ENCODE measurements at regions not wholly inside any gene's neighbourhood (a gene's known extent, or its start where the extent isn't known, plus 50 kb on each side); places are given as distances from the start of the nearest gene placed in this dataset.

DNA sequence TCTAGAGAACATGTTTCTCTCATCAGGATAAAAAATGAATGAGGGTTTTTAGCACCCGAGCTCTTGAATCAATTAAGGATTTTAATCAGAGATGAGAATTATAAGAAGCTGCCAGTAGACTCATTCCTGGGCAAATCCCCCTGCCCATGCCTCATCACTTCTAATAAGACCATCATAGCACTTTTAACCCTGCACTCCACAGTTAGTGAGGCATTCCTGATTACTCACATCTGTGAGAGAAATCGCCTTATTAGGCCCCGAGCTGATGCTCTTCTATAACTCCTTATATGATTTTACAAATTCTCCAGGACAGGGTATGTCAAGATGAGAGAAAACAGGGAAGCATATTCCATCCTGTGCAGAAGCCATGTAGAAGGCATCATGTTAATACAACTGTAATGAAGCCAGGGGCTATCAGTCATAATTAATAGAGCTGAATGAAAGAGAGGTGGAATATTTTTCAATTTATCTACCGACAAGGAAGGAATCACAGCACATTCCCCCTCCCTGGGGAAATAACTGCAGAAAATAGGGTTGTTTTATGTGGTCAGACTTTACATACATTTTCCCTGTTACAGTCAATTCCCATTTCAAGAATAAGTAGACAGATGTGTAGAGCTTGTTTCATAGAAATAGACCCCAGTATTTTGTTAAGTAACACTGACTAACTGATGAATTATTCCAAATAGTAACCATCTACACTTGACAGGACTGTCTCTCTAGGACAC lies 272.7 kb downstream of the HHIPL2 start:
- Histone ChIP-seq H3K4me3 (ENCODE audit: low read depth, low read length) (no peak overlapping the region), H3K36me3 (ENCODE audit: control insufficient read depth in 2 of 2, insufficient read depth in 1 of 2, low read length in 2 of 2) (no peaks in the 10 kb centered on the region), H3K9me3 (ENCODE audit: control insufficient read depth, insufficient read depth, low read depth, low read length) (no peaks in the 10 kb centered on the region), H3K27ac (ENCODE audit: extremely low read depth, low read depth, low read length) (no peak overlapping the region), H3K4me1 (ENCODE audit: control insufficient read depth, insufficient read depth, low read length) (no peaks in the 10 kb centered on the region)
- TF ChIP-seq, protein P1, sequence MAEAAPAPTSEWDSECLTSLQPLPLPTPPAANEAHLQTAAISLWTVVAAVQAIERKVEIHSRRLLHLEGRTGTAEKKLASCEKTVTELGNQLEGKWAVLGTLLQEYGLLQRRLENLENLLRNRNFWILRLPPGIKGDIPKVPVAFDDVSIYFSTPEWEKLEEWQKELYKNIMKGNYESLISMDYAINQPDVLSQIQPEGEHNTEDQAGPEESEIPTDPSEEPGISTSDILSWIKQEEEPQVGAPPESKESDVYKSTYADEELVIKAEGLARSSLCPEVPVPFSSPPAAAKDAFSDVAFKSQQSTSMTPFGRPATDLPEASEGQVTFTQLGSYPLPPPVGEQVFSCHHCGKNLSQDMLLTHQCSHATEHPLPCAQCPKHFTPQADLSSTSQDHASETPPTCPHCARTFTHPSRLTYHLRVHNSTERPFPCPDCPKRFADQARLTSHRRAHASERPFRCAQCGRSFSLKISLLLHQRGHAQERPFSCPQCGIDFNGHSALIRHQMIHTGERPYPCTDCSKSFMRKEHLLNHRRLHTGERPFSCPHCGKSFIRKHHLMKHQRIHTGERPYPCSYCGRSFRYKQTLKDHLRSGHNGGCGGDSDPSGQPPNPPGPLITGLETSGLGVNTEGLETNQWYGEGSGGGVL (tag by site-specific recombination; IDR thresholded peaks at IDR 0.05) = no peak
- TF ChIP-seq ZNF624 (tag by site-specific recombination; IDR thresholded peaks at IDR 0.05) (no peak), ZNF670 (tag by site-specific recombination; IDR thresholded peaks at IDR 0.05; ENCODE audit: low read depth) (no peak), ZNF76 (tag by site-specific recombination; IDR thresholded peaks at IDR 0.05; ENCODE audit: borderline replicate concordance, low read depth) (no peak), SALL2 (tag by site-specific recombination; IDR thresholded peaks at IDR 0.05; ENCODE audit: borderline replicate concordance) (no peak), ZNF623 (tag by site-specific recombination; IDR thresholded peaks at IDR 0.05) (no peak), ZNF24 (tag by site-specific recombination; IDR thresholded peaks at IDR 0.05) (no peak), ZNF768 (tag by site-specific recombination; IDR thresholded peaks at IDR 0.05) (no peak), RBAK (tag by site-specific recombination; IDR thresholded peaks at IDR 0.05) (no peak)
- TF ChIP-seq, protein P2, sequence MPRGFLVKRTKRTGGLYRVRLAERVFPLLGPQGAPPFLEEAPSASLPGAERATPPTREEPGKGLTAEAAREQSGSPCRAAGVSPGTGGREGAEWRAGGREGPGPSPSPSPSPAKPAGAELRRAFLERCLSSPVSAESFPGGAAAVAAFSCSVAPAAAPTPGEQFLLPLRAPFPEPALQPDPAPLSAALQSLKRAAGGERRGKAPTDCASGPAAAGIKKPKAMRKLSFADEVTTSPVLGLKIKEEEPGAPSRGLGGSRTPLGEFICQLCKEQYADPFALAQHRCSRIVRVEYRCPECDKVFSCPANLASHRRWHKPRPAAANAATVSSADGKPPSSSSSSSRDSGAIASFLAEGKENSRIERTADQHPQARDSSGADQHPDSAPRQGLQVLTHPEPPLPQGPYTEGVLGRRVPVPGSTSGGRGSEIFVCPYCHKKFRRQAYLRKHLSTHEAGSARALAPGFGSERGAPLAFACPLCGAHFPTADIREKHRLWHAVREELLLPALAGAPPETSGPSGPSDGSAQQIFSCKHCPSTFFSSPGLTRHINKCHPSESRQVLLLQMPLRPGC (tag by site-specific recombination; IDR thresholded peaks at IDR 0.05) = no peak
- CTCF ChIA-PET = interaction anchor here (1.2 kb wide), 1 partner anchor 180 kb away, joined by 4 read pairs; no protein-coding TSS in a partner anchor
- POLR2A ChIA-PET = no interaction called here

DNA sequence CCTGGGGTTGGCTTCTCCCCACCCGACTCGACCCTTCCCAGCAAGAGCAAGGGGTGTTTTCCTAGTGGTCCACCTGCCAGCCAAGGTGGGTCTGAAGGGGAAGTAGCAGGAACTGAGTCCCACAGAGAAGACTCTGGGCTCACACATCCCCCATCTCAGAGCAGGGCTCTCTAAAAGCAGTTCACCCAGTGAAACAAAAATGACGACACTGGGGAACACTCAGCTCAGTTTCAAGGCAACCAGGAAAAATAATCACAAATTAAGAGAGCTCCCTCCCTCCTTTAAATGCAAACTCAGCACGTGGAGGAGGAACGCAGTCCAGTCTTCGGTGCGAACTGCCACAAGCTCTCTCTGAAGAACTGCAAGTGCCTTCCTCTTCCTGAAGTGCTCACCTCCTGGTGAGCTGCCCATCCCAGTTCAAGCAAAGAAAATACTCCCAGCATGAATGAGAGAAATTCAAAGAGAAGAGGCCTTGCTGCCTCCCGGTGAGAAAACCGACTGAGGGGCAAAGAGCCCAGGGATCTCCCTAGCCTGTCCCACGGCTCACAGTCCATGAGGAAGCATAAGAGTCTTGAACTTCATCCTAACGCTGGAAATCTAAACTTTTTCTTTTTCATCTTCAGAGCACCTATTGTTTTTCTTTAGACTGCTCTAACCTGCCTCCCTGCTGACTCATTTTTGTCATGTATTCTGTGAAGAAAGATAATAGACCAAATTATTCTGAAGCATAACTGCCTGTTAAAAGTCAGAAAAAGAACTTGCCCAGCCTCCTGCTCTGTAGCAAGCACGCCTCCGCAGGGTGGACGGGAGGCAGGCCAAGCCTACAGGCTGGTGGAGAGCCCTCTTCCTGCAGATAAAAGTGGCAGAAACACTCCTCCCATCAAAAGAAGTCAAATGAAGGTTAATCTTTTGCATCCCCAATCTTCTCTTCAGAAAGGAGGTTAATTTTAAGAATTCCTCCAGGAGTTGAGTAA lies 281.4 kb downstream of the HHIPL2 start:
- no peaks in the 10 kb centered on the region for H3K9me3 ChIP-seq (ENCODE audit: control insufficient read depth, insufficient read depth, low read depth, low read length)
- H3K4me1 ChIP-seq (ENCODE audit: control insufficient read depth, insufficient read depth, low read length) = peaks cover 8% of the 10 kb centered on the region
- H3K27ac ChIP-seq (ENCODE audit: extremely low read depth, low read depth, low read length) = peak overlapping the region; percentile 34
- CTCF ChIA-PET = no interaction called here
- no peak overlapping the region for H3K4me3 ChIP-seq (ENCODE audit: low read depth, low read length)
- H3K36me3 ChIP-seq (ENCODE audit: control insufficient read depth in 2 of 2, insufficient read depth in 1 of 2, low read length in 2 of 2) = no peaks in the 10 kb centered on the region
- POLR2A ChIA-PET = no interaction called here
- TF ChIP-seq, protein P3, sequence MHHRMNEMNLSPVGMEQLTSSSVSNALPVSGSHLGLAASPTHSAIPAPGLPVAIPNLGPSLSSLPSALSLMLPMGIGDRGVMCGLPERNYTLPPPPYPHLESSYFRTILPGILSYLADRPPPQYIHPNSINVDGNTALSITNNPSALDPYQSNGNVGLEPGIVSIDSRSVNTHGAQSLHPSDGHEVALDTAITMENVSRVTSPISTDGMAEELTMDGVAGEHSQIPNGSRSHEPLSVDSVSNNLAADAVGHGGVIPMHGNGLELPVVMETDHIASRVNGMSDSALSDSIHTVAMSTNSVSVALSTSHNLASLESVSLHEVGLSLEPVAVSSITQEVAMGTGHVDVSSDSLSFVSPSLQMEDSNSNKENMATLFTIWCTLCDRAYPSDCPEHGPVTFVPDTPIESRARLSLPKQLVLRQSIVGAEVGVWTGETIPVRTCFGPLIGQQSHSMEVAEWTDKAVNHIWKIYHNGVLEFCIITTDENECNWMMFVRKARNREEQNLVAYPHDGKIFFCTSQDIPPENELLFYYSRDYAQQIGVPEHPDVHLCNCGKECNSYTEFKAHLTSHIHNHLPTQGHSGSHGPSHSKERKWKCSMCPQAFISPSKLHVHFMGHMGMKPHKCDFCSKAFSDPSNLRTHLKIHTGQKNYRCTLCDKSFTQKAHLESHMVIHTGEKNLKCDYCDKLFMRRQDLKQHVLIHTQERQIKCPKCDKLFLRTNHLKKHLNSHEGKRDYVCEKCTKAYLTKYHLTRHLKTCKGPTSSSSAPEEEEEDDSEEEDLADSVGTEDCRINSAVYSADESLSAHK (tag by site-specific recombination; IDR thresholded peaks at IDR 0.05) = peak; percentile 64
- TF ChIP-seq, protein P4, sequence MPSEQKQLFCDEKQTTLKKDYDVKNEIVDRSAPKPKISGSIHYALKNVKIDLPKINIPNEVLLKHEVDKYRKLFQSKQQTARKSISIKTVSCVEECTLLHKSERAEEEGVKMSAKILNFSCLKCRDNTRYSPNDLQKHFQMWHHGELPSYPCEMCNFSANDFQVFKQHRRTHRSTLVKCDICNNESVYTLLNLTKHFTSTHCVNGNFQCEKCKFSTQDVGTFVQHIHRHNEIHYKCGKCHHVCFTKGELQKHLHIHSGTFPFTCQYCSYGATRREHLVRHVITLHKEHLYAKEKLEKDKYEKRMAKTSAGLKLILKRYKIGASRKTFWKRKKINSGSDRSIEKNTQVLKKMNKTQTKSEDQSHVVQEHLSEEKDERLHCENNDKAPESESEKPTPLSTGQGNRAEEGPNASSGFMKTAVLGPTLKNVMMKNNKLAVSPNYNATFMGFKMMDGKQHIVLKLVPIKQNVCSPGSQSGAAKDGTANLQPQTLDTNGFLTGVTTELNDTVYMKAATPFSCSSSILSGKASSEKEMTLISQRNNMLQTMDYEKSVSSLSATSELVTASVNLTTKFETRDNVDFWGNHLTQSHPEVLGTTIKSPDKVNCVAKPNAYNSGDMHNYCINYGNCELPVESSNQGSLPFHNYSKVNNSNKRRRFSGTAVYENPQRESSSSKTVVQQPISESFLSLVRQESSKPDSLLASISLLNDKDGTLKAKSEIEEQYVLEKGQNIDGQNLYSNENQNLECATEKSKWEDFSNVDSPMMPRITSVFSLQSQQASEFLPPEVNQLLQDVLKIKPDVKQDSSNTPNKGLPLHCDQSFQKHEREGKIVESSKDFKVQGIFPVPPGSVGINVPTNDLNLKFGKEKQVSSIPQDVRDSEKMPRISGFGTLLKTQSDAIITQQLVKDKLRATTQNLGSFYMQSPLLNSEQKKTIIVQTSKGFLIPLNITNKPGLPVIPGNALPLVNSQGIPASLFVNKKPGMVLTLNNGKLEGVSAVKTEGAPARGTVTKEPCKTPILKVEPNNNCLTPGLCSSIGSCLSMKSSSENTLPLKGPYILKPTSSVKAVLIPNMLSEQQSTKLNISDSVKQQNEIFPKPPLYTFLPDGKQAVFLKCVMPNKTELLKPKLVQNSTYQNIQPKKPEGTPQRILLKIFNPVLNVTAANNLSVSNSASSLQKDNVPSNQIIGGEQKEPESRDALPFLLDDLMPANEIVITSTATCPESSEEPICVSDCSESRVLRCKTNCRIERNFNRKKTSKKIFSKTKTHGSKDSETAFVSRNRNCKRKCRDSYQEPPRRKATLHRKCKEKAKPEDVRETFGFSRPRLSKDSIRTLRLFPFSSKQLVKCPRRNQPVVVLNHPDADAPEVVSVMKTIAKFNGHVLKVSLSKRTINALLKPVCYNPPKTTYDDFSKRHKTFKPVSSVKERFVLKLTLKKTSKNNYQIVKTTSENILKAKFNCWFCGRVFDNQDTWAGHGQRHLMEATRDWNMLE (tag by site-specific recombination; conservative IDR thresholded peaks at IDR 0.05; ENCODE audit: low read depth) = peak; percentile 24; the same call in 1 of the 2 replicates
- TF ChIP-seq ZFHX2 (tag by site-specific recombination; conservative IDR thresholded peaks at IDR 0.05) (0 out of 2 replicates have a peak, but pooled peaks have one; percentile 13), ZNF404 (tag by site-specific recombination; IDR thresholded peaks at IDR 0.05) (no peak)
- TF ChIP-seq, protein P5, sequence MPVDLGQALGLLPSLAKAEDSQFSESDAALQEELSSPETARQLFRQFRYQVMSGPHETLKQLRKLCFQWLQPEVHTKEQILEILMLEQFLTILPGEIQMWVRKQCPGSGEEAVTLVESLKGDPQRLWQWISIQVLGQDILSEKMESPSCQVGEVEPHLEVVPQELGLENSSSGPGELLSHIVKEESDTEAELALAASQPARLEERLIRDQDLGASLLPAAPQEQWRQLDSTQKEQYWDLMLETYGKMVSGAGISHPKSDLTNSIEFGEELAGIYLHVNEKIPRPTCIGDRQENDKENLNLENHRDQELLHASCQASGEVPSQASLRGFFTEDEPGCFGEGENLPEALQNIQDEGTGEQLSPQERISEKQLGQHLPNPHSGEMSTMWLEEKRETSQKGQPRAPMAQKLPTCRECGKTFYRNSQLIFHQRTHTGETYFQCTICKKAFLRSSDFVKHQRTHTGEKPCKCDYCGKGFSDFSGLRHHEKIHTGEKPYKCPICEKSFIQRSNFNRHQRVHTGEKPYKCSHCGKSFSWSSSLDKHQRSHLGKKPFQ (tag by site-specific recombination; IDR thresholded peaks at IDR 0.05) = 0 out of 2 replicates have a peak, but pooled peaks have one; percentile 29
- TF ChIP-seq, protein P6, sequence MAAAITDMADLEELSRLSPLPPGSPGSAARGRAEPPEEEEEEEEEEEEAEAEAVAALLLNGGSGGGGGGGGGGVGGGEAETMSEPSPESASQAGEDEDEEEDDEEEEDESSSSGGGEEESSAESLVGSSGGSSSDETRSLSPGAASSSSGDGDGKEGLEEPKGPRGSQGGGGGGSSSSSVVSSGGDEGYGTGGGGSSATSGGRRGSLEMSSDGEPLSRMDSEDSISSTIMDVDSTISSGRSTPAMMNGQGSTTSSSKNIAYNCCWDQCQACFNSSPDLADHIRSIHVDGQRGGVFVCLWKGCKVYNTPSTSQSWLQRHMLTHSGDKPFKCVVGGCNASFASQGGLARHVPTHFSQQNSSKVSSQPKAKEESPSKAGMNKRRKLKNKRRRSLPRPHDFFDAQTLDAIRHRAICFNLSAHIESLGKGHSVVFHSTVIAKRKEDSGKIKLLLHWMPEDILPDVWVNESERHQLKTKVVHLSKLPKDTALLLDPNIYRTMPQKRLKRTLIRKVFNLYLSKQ (tag by site-specific recombination; IDR thresholded peaks at IDR 0.05; ENCODE audit: borderline replicate concordance) = no peak

All from HEK293 (cell line).